ENCODE measurements at regions not wholly inside any gene's neighbourhood (a gene's known extent, or its start where the extent isn't known, plus 50 kb on each side); places are given as distances from the start of the nearest gene placed in this dataset.

GRCh38 chr11:15889363-15890030 is 466.8 kb downstream of the SOX6 start:
- intact Hi-C loops (cut with micrococcal nuclease) = no loop called here
- Mint-ChIP-seq H3K4me1 (peaks cover 7% of the 10 kb centered on the region), H3K27me3 (ENCODE audit: low read depth in 3 of 3) (peaks cover 0 to 4% (median 1%) of the 10 kb centered on the region in 3 donors), H3K9me3 (no peaks in the 10 kb centered on the region), H3K36me3 (no peaks in the 10 kb centered on the region), H3K27ac (no peak overlapping the region), H3K4me3 (no peak overlapping the region)
- no peak for DNase-seq
- H2AFZ ChIP-seq (ENCODE audit: insufficient read depth, low read depth, low read length, poor library complexity, severe bottlenecking) = no peak overlapping the region
- H3K4me1 ChIP-seq (ENCODE audit: control insufficient read depth in 1 of 2, insufficient read depth in 2 of 2, low read length in 2 of 2) = no peaks in the 10 kb centered on the region
- H3K27ac ChIP-seq (ENCODE audit: low read depth in 1 of 2, low read length in 2 of 2) = no peak overlapping the region
- H3K4me2 ChIP-seq (replicated peaks; ENCODE audit: extremely low read depth, low read length, poor library complexity, severe bottlenecking) = no peak overlapping the region
- no peaks in the 10 kb centered on the region for H4K20me1 ChIP-seq (ENCODE audit: insufficient read depth, low read length)
- no peak for TF ChIP-seq CTCF (IDR thresholded peaks at IDR 0.05)
- H3K36me3 ChIP-seq (replicated peaks in 1 of 2; ENCODE audit: control insufficient read depth in 1 of 2, insufficient read depth in 2 of 2, low read length in 2 of 2) = no peaks in the 10 kb centered on the region
- no peaks in the 10 kb centered on the region for H3K79me2 ChIP-seq (ENCODE audit: insufficient read depth, low read length)
- 86% methylated on average over 2 of the region's 2 CpGs for WGBS (ENCODE audit: insufficient coverage)
- H3K4me3 ChIP-seq (replicated peaks in 1 of 3; ENCODE audit: low read depth in 2 of 3, low read length in 3 of 3) = no peak overlapping the region
- no peaks in the 10 kb centered on the region for H3K9me3 ChIP-seq (replicated peaks in 1 of 2; ENCODE audit: control insufficient read depth in 1 of 2, insufficient read depth in 1 of 2, low read length in 2 of 2)
- H3K9ac ChIP-seq (ENCODE audit: insufficient read depth, low read length, poor library complexity, severe bottlenecking) = no peak overlapping the region
- H3K27me3 ChIP-seq (ENCODE audit: control insufficient read depth in 2 of 2, insufficient read depth in 2 of 2, low read length in 2 of 2) = no peaks in the 10 kb centered on the region

GRCh38 chr11:15890031-15890713 is 466.2 kb downstream of the SOX6 start:
- intact Hi-C loops (cut with micrococcal nuclease) = no loop called here
- no peak for TF ChIP-seq CTCF (IDR thresholded peaks at IDR 0.05)
- no peak for DNase-seq
- Histone ChIP-seq H3K27ac (ENCODE audit: low read depth in 1 of 2, low read length in 2 of 2) (no peak overlapping the region), H3K36me3 (replicated peaks in 1 of 2; ENCODE audit: control insufficient read depth in 1 of 2, insufficient read depth in 2 of 2, low read length in 2 of 2) (no peaks in the 10 kb centered on the region), H3K9ac (ENCODE audit: insufficient read depth, low read length, poor library complexity, severe bottlenecking) (no peak overlapping the region), H3K4me2 (replicated peaks; ENCODE audit: extremely low read depth, low read length, poor library complexity, severe bottlenecking) (no peak overlapping the region), H3K4me3 (replicated peaks in 1 of 3; ENCODE audit: low read depth in 2 of 3, low read length in 3 of 3) (no peak overlapping the region), H4K20me1 (ENCODE audit: insufficient read depth, low read length) (no peaks in the 10 kb centered on the region), H2AFZ (ENCODE audit: insufficient read depth, low read depth, low read length, poor library complexity, severe bottlenecking) (no peak overlapping the region), H3K27me3 (ENCODE audit: control insufficient read depth in 2 of 2, insufficient read depth in 2 of 2, low read length in 2 of 2) (no peaks in the 10 kb centered on the region), H3K9me3 (replicated peaks in 1 of 2; ENCODE audit: control insufficient read depth in 1 of 2, insufficient read depth in 1 of 2, low read length in 2 of 2) (no peaks in the 10 kb centered on the region), H3K79me2 (ENCODE audit: insufficient read depth, low read length) (no peaks in the 10 kb centered on the region), H3K4me1 (ENCODE audit: control insufficient read depth in 1 of 2, insufficient read depth in 2 of 2, low read length in 2 of 2) (no peaks in the 10 kb centered on the region)
- no peak overlapping the region for H3K4me3 Mint-ChIP-seq
- no peak overlapping the region for H3K27ac Mint-ChIP-seq
- no peaks in the 10 kb centered on the region for H3K36me3 Mint-ChIP-seq
- peaks cover 0 to 1% (median 1%) of the 10 kb centered on the region in 3 donors for H3K27me3 Mint-ChIP-seq (ENCODE audit: low read depth in 3 of 3)
- WGBS (ENCODE audit: insufficient coverage) = 96% methylated on average over 6 of the region's 9 CpGs
- peaks cover 7% of the 10 kb centered on the region for H3K4me1 Mint-ChIP-seq
- no peaks in the 10 kb centered on the region for H3K9me3 Mint-ChIP-seq
